ENCODE measurements at regions not wholly inside any gene's neighbourhood (a gene's known extent, or its start where the extent isn't known, plus 50 kb on each side); places are given as distances from the start of the nearest gene placed in this dataset.

DNA sequence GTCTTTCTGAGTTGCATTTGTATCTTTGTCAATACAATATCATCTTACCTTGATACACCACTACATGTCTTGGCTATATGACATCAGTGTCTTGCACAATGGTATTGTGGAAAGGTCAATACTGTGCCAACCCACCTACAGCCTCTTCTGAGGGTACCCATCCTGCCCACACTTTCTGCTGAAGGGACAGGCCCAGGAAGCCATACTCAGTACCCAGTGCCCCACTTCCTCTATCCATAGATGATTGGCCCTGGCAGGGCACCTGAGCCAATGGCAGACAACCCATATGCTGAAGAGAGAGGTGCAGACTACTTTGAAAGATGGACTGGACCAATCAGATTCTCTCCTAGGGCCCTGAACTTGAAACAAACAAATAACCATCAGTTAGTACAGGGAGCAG, 152.0 kb upstream of the ADO start:
- Histone ChIP-seq H3K4me1 (no peaks in the 10 kb centered on the region), H3K9me3 (ENCODE audit: low read depth) (no peaks in the 10 kb centered on the region), H3K36me3 (no peaks in the 10 kb centered on the region), H3K79me2 (ENCODE audit: low read depth) (no peaks in the 10 kb centered on the region), H3K27me3 (no peaks in the 10 kb centered on the region), H4K20me1 (ENCODE audit: low read depth) (no peaks in the 10 kb centered on the region), H3F3A (ENCODE audit: low read depth) (no peaks in the 10 kb centered on the region), H2AFZ (replicated peaks) (no peak overlapping the region), H3K9ac (no peak overlapping the region), H3K27ac (no peak overlapping the region), H3K4me2 (no peak overlapping the region), H3K4me3 (no peak overlapping the region)
- Mint-ChIP-seq H3K27me3 (ENCODE audit: insufficient read depth, low read depth) (no peaks in the 10 kb centered on the region), H3K27ac (no peak overlapping the region), H3K36me3 (no peaks in the 10 kb centered on the region), H3K4me1 (no peaks in the 10 kb centered on the region), H3K9me3 (no peaks in the 10 kb centered on the region), H3K4me3 (no peak overlapping the region)
- no peak for DNase-seq (ENCODE audit: low spot score)
- no peak for TF ChIP-seq EZH2 (IDR thresholded peaks at IDR 0.05)
- TF ChIP-seq, protein P1, sequence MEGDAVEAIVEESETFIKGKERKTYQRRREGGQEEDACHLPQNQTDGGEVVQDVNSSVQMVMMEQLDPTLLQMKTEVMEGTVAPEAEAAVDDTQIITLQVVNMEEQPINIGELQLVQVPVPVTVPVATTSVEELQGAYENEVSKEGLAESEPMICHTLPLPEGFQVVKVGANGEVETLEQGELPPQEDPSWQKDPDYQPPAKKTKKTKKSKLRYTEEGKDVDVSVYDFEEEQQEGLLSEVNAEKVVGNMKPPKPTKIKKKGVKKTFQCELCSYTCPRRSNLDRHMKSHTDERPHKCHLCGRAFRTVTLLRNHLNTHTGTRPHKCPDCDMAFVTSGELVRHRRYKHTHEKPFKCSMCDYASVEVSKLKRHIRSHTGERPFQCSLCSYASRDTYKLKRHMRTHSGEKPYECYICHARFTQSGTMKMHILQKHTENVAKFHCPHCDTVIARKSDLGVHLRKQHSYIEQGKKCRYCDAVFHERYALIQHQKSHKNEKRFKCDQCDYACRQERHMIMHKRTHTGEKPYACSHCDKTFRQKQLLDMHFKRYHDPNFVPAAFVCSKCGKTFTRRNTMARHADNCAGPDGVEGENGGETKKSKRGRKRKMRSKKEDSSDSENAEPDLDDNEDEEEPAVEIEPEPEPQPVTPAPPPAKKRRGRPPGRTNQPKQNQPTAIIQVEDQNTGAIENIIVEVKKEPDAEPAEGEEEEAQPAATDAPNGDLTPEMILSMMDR (IDR thresholded peaks at IDR 0.05), result no peak
- no peak for TF ChIP-seq EZH2phosphoT487 (IDR thresholded peaks at IDR 0.05)

DNA sequence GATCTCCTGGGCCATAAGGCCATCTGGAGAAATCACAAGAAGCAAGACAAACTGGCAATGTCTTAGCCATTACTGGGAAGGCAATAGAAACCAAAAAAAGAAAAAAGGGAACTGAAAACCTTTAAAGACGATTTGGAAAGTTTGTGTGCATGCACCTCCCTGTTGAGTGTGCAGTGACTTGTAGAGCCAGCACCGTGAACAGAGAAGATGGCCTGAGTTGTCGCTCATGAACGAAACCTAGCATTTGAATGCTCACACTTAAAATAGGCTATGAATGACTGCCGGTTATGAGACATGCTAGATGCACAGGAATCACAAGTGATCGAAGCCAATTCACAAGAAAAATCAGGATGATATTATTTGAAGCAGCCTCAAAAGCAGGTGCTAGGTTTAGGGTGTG, 151.3 kb upstream of the ADO start:
- no peaks in the 10 kb centered on the region for H3K27me3 Mint-ChIP-seq (ENCODE audit: insufficient read depth, low read depth)

DNA sequence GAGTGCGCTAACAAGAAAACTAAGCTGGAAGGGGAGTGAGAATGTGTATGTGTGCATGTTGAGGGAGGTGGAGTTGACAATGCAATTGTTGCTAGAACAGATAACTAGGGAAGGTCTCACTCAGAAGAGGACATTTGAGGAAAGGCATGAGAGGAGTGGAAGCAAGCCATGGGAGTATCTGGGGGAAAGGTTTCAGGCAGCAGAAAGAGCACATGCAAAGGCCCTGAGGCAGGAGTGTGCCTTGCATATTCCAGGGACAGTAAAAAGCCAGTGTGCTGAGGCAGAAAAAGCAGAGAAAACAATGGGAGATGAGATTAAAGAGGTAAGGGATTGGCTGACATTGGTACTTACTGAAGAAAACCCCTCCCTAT, 149.6 kb upstream of the ADO start:
- no peak for DNase-seq (ENCODE audit: low spot score)
- Mint-ChIP-seq H3K9me3 (no peaks in the 10 kb centered on the region), H3K36me3 (no peaks in the 10 kb centered on the region), H3K27me3 (ENCODE audit: insufficient read depth, low read depth) (no peaks in the 10 kb centered on the region), H3K27ac (no peak overlapping the region), H3K4me1 (peaks cover 3% of the 10 kb centered on the region), H3K4me3 (no peak overlapping the region)
- H3K4me3 ChIP-seq, result no peak overlapping the region
- no peaks in the 10 kb centered on the region for H3K9me3 ChIP-seq (ENCODE audit: low read depth)
- H3K9ac ChIP-seq, result no peak overlapping the region
- no peaks in the 10 kb centered on the region for H3K27me3 ChIP-seq
- H2AFZ ChIP-seq (replicated peaks), result no peak overlapping the region
- no peak overlapping the region for H3K27ac ChIP-seq
- no peaks in the 10 kb centered on the region for H3K79me2 ChIP-seq (ENCODE audit: low read depth)
- no peaks in the 10 kb centered on the region for H3F3A ChIP-seq (ENCODE audit: low read depth)
- no peak for TF ChIP-seq EZH2phosphoT487 (IDR thresholded peaks at IDR 0.05)
- TF ChIP-seq, protein P1 (IDR thresholded peaks at IDR 0.05), result no peak
- TF ChIP-seq EZH2 (IDR thresholded peaks at IDR 0.05), result no peak
- H4K20me1 ChIP-seq (ENCODE audit: low read depth), result no peaks in the 10 kb centered on the region
- no peak overlapping the region for H3K4me2 ChIP-seq
- no peaks in the 10 kb centered on the region for H3K36me3 ChIP-seq
- H3K4me1 ChIP-seq, result no peaks in the 10 kb centered on the region

More for the DNA sequence above, 151.3 kb upstream of the ADO start:
- Histone ChIP-seq H3K9ac (no peak overlapping the region), H3K36me3 (no peaks in the 10 kb centered on the region), H2AFZ (replicated peaks) (no peak overlapping the region), H3K9me3 (ENCODE audit: low read depth) (no peaks in the 10 kb centered on the region), H3K79me2 (ENCODE audit: low read depth) (no peaks in the 10 kb centered on the region), H3K27ac (no peak overlapping the region), H4K20me1 (ENCODE audit: low read depth) (no peaks in the 10 kb centered on the region), H3K4me1 (no peaks in the 10 kb centered on the region), H3K27me3 (no peaks in the 10 kb centered on the region), H3K4me2 (no peak overlapping the region), H3K4me3 (no peak overlapping the region), H3F3A (ENCODE audit: low read depth) (no peaks in the 10 kb centered on the region)
- Mint-ChIP-seq H3K4me3 (no peak overlapping the region), H3K27ac (no peak overlapping the region), H3K9me3 (no peaks in the 10 kb centered on the region), H3K36me3 (no peaks in the 10 kb centered on the region), H3K4me1 (no peaks in the 10 kb centered on the region)
- TF ChIP-seq, protein P1 (IDR thresholded peaks at IDR 0.05), result no peak
- TF ChIP-seq EZH2phosphoT487 (IDR thresholded peaks at IDR 0.05), result no peak
- no peak for TF ChIP-seq EZH2 (IDR thresholded peaks at IDR 0.05)
- no peak for DNase-seq (ENCODE audit: low spot score)

Measured in neural progenitor cell (in vitro differentiated cells).